AG10803 (cell line): ENCODE measurements at regions not wholly inside any gene's neighbourhood (a gene's known extent, or its start where the extent isn't known, plus 50 kb on each side); places are given as distances from the start of the nearest gene placed in this dataset.

Experiments
- DNase-seq: peaks from one replicate; pipeline ENCODE4 v3.0.0; 2010; ENCODE audit warnings: low read depth
- H3K4me3 ChIP-seq: 2 replicates; pipeline ENCODE4 v1.5.1; 2011; ENCODE audit warnings: mild to moderate bottlenecking, low read length, control low read depth
- CTCF ChIP-seq: conservative IDR thresholded peaks from 2 replicates; pipeline ENCODE4 v1.5.1; 2011; ENCODE audit warnings: mild to moderate bottlenecking, low read length, control low read depth, inconsistent platforms

- DNase-seq: peak; percentile 6
- TF ChIP-seq CTCF: no peak
Observed at GRCh38 chr20:62587757-62588402, 54.4 kb upstream of the SLCO4A1 start.

GRCh38 chr20:62588458-62589149 is 53.7 kb upstream of the SLCO4A1 start:
- no peak overlapping the region for H3K4me3 ChIP-seq
- TF ChIP-seq CTCF: no peak
- no peak for DNase-seq

More at GRCh38 chr20:62587757-62588402, 54.4 kb upstream of the SLCO4A1 start:
- H3K4me3 ChIP-seq: no peak overlapping the region

GRCh38 chr20:62589150-62589498 is 53.2 kb upstream of the SLCO4A1 start:
- TF ChIP-seq CTCF: no peak
- DNase-seq: no peak
- no peak overlapping the region for H3K4me3 ChIP-seq

GRCh38 chr20:62589720-62590119 is 52.6 kb upstream of the SLCO4A1 start:
- no peak for DNase-seq
- TF ChIP-seq CTCF: no peak
- no peak overlapping the region for H3K4me3 ChIP-seq

- TF ChIP-seq CTCF: no peak
- H3K4me3 ChIP-seq: no peak overlapping the region
- peak; percentile 75 for DNase-seq
Observed at GRCh38 chr20:62590309-62591121, 51.8 kb upstream of the SLCO4A1 start.

- H3K4me3 ChIP-seq: no peak overlapping the region
- DNase-seq: no peak
- no peak for TF ChIP-seq CTCF
Observed at GRCh38 chr20:62591122-62591468, 51.2 kb upstream of the SLCO4A1 start.
